HEK293 (cell line): ENCODE measurements at regions not wholly inside any gene's neighbourhood (a gene's known extent, or its start where the extent isn't known, plus 50 kb on each side); places are given as distances from the start of the nearest gene placed in this dataset.

Experiments used
- CTCF ChIA-PET: fragments of 350-600 bp; formaldehyde crosslinking; extraction: SDS; loops from one replicate; lab custom pipeline; 2021; ENCODE audit warnings: antibody characterized with exemption; lab: Yijun Ruan, JAX
- POLR2A ChIA-PET: fragments of 300-600 bp; formaldehyde crosslinking; extraction: SDS; loops from one replicate; lab custom pipeline; 2020; ENCODE audit warnings: antibody characterized with exemption, inconsistent platforms; lab: Yijun Ruan, JAX
- H3K27ac ChIP-seq: fragments of 200-500 bp; sonication (Bioruptor generic); 2 replicates; pipeline ENCODE4 v1.5.1; 2014; ENCODE audit warnings: low read depth, low read length, control low read depth, inconsistent platforms; ENCODE audit errors: extremely low read depth
- H3K36me3 ChIP-seq, 2 experiments: fragments of 200-500 bp in 1 of 2; sonication (Bioruptor generic) in 1 of 2; 1 replicate in 1 of 2; 2 replicates in 1 of 2; pipeline ENCODE4 v1.5.1; 2014 to 2017; ENCODE audit warnings: inconsistent platforms in 2 of 2, low read length in 2 of 2; ENCODE audit not compliant: control insufficient read depth in 2 of 2, insufficient read depth in 1 of 2
- H3K4me1 ChIP-seq: fragments of 200-500 bp; sonication (Bioruptor generic); 2 replicates; pipeline ENCODE4 v1.5.1; 2014; ENCODE audit warnings: mild to moderate bottlenecking, low read length, inconsistent platforms; ENCODE audit not compliant: control insufficient read depth, insufficient read depth
- H3K4me3 ChIP-seq: 2 replicates; pipeline ENCODE4 v1.5.1; 2011; ENCODE audit warnings: low read depth, mild to moderate bottlenecking, control low read depth, low read length, moderate library complexity
- H3K9me3 ChIP-seq: fragments of 200-500 bp; sonication (Bioruptor generic); 2 replicates; pipeline ENCODE4 v1.5.1; 2014; ENCODE audit warnings: low read depth, low read length, inconsistent platforms; ENCODE audit not compliant: control insufficient read depth, insufficient read depth
- BCL6B ChIP-seq: fragments of 450-650 bp; formaldehyde crosslinking; IDR thresholded peaks from 2 replicates; pipeline ENCODE4 v1.5.1; 2017; ENCODE audit warnings: missing biosample characterization, missing genetic modification characterization
- HOXD13 ChIP-seq: sonication (generic); formaldehyde crosslinking; IDR thresholded peaks from 2 replicates; pipeline ENCODE4 v1.8.0; 2022; ENCODE audit warnings: missing genetic modification reagents, borderline replicate concordance
- INSM2 ChIP-seq: fragments of 450-650 bp; formaldehyde crosslinking; IDR thresholded peaks from 2 replicates; pipeline ENCODE4 v1.5.1; 2016; ENCODE audit warnings: missing biosample characterization, missing genetic modification characterization
- KLF1 ChIP-seq: fragments of 450-650 bp; formaldehyde crosslinking; IDR thresholded peaks from 2 replicates; pipeline ENCODE4 v1.5.1; 2016; ENCODE audit warnings: missing biosample characterization, missing genetic modification characterization
- KLF10 ChIP-seq: fragments of 450-650 bp; IDR thresholded peaks from 2 replicates; pipeline ENCODE4 v1.5.1; 2018; ENCODE audit warnings: missing biosample characterization, mild to moderate bottlenecking, missing genetic modification characterization
- ZBTB8A ChIP-seq: fragments of 450-650 bp; formaldehyde crosslinking; IDR thresholded peaks from 2 replicates; pipeline ENCODE4 v1.5.1; 2016; ENCODE audit warnings: missing biosample characterization, missing genetic modification characterization
- ZFP37 ChIP-seq: fragments of 450-650 bp; formaldehyde crosslinking; IDR thresholded peaks from 2 replicates; pipeline ENCODE4 v1.5.1; 2016; ENCODE audit warnings: missing biosample characterization, missing genetic modification characterization
- ZNF121 ChIP-seq: fragments of 450-650 bp; formaldehyde crosslinking; IDR thresholded peaks from 2 replicates; pipeline ENCODE4 v1.5.1; 2016; ENCODE audit warnings: missing biosample characterization, missing genetic modification characterization
- ZNF157 ChIP-seq: fragments of 450-650 bp; formaldehyde crosslinking; IDR thresholded peaks from 2 replicates; pipeline ENCODE4 v1.5.1; 2016; ENCODE audit warnings: missing biosample characterization, missing genetic modification characterization
- ZNF184 ChIP-seq: fragments of 450-650 bp; IDR thresholded peaks from 2 replicates; pipeline ENCODE4 v1.5.1; 2018; ENCODE audit warnings: missing biosample characterization, mild to moderate bottlenecking, missing genetic modification characterization
- ZNF248 ChIP-seq: fragments of 450-650 bp; formaldehyde crosslinking; IDR thresholded peaks from 2 replicates; pipeline ENCODE4 v1.5.1; 2017; ENCODE audit warnings: missing biosample characterization, missing genetic modification characterization
- ZNF37A ChIP-seq: fragments of 450-650 bp; IDR thresholded peaks from 2 replicates; pipeline ENCODE4 v1.5.1; 2018; ENCODE audit warnings: missing biosample characterization, missing genetic modification characterization
- ZNF513 ChIP-seq: fragments of 450-650 bp; IDR thresholded peaks from 2 replicates; pipeline ENCODE4 v1.5.1; 2018; ENCODE audit warnings: missing biosample characterization, missing genetic modification characterization
- ZNF518A ChIP-seq: fragments of 450-650 bp; formaldehyde crosslinking; conservative IDR thresholded peaks from 2 replicates; pipeline ENCODE4 v1.5.1; 2016; ENCODE audit warnings: low read depth, missing biosample characterization, missing genetic modification characterization
- ZNF544 ChIP-seq: fragments of 450-650 bp; formaldehyde crosslinking; IDR thresholded peaks from 2 replicates; pipeline ENCODE4 v1.5.0; 2017; ENCODE audit warnings: missing biosample characterization, missing genetic modification characterization
- ZNF596 ChIP-seq: fragments of 450-650 bp; IDR thresholded peaks from 2 replicates; pipeline ENCODE4 v1.5.0; 2018; ENCODE audit warnings: missing biosample characterization, mild to moderate bottlenecking, missing genetic modification characterization, moderate library complexity
- ZNF692 ChIP-seq: fragments of 450-650 bp; formaldehyde crosslinking; IDR thresholded peaks from 2 replicates; pipeline ENCODE4 v1.5.1; 2016; ENCODE audit warnings: missing biosample characterization, missing genetic modification characterization
- ZXDB ChIP-seq: fragments of 450-650 bp; formaldehyde crosslinking; IDR thresholded peaks from 2 replicates; pipeline ENCODE4 v1.5.1; 2016; ENCODE audit warnings: missing biosample characterization, missing genetic modification characterization

- CTCF ChIA-PET, result no interaction called here
- H3K9me3 ChIP-seq, result no peaks in the 10 kb centered on the region
- H3K4me1 ChIP-seq, result no peaks in the 10 kb centered on the region
- no peak overlapping the region for H3K4me3 ChIP-seq
- H3K36me3 ChIP-seq, result no peaks in the 10 kb centered on the region
- POLR2A ChIA-PET, result no interaction called here
- no peak overlapping the region for H3K27ac ChIP-seq
- no peak for TF ChIP-seq ZNF513 (tag by site-specific recombination)
- TF ChIP-seq ZBTB8A, result no peak
- no peak for TF ChIP-seq ZNF157 (tag by site-specific recombination)
- no peak for TF ChIP-seq ZXDB (tag by site-specific recombination)
- TF ChIP-seq ZNF184, result no peak
- TF ChIP-seq ZNF692 (tag by site-specific recombination), result no peak
- TF ChIP-seq KLF1, result no peak
- TF ChIP-seq HOXD13 (CRISPR knock-in tag), result no peak
- no peak for TF ChIP-seq ZFP37 (tag by site-specific recombination)
- TF ChIP-seq ZNF121 (tag by site-specific recombination), result no peak
- TF ChIP-seq ZNF518A (tag by site-specific recombination), result no peak
- TF ChIP-seq INSM2 (tag by site-specific recombination), result no peak
- no peak for TF ChIP-seq KLF10
- TF ChIP-seq ZNF544 (tag by site-specific recombination), result no peak
- no peak for TF ChIP-seq ZNF37A (tag by site-specific recombination)
- no peak for TF ChIP-seq BCL6B (tag by site-specific recombination)
- TF ChIP-seq ZNF248 (tag by site-specific recombination), result no peak
- TF ChIP-seq ZNF596 (tag by site-specific recombination), result no peak
These were observed 734.0 kb upstream of the CDH7 start for GRCh38 chr18:65016631-65017371.
